Activated T-cell treated with anti-CD3 and anti-CD28 coated beads for 24 hours (primary cell): ENCODE measurements at regions not wholly inside any gene's neighbourhood (a gene's known extent, or its start where the extent isn't known, plus 50 kb on each side); places are given as distances from the start of the nearest gene placed in this dataset.

Experiments
- DNase-seq: peaks from one replicate; pipeline ENCODE4 v3.0.0-alpha.2; 2020; ENCODE audit warnings: low read depth

- no peak for DNase-seq
Observed at GRCh38 chr5:120007598-120007997, 378.2 kb downstream of the FAM170A start.

GRCh38 chr5:120012431-120012830 lies 383.1 kb downstream of the FAM170A start:
- DNase-seq: no peak

- no peak for DNase-seq
Observed at GRCh38 chr5:120014535-120014934, 385.2 kb downstream of the FAM170A start.

- no peak for DNase-seq
Observed at GRCh38 chr5:120016717-120017382, 387.5 kb downstream of the FAM170A start.

GRCh38 chr5:120017513-120017912 lies 388.2 kb downstream of the FAM170A start:
- DNase-seq: no peak

- DNase-seq: no peak
Observed at GRCh38 chr5:120035181-120035580, 405.8 kb downstream of the FAM170A start.

GRCh38 chr5:120035815-120036577 lies 406.6 kb downstream of the FAM170A start:
- no peak for DNase-seq

GRCh38 chr5:120037451-120037850 lies 408.1 kb downstream of the FAM170A start:
- no peak for DNase-seq

GRCh38 chr5:120039111-120039510 lies 409.8 kb downstream of the FAM170A start:
- DNase-seq: no peak

GRCh38 chr5:120043431-120043830 lies 414.1 kb downstream of the FAM170A start:
- DNase-seq: no peak

- no peak for DNase-seq
Observed at GRCh38 chr5:120052916-120053828, 410.9 kb upstream of the PRR16 start.

GRCh38 chr5:120053841-120054240 lies 410.3 kb upstream of the PRR16 start:
- DNase-seq: no peak

GRCh38 chr5:120055858-120056257 lies 408.2 kb upstream of the PRR16 start:
- no peak for DNase-seq

- no peak for DNase-seq
Observed at GRCh38 chr5:120062515-120062917, 401.6 kb upstream of the PRR16 start.

GRCh38 chr5:120072068-120072761 lies 391.9 kb upstream of the PRR16 start:
- no peak for DNase-seq

GRCh38 chr5:120073722-120074121 lies 390.4 kb upstream of the PRR16 start:
- no peak for DNase-seq

- DNase-seq: no peak
Observed at GRCh38 chr5:120080781-120081180, 383.3 kb upstream of the PRR16 start.

- DNase-seq: no peak
Observed at GRCh38 chr5:120082316-120083068, 381.6 kb upstream of the PRR16 start.

- DNase-seq: no peak
Observed at GRCh38 chr5:120083851-120084542, 380.1 kb upstream of the PRR16 start.

- DNase-seq: no peak
Observed at GRCh38 chr5:120084543-120084870, 379.6 kb upstream of the PRR16 start.

GRCh38 chr5:120086081-120086480 lies 378.0 kb upstream of the PRR16 start:
- no peak for DNase-seq
